HEK293 (cell line): ENCODE measurements at regions not wholly inside any gene's neighbourhood (a gene's known extent, or its start where the extent isn't known, plus 50 kb on each side); places are given as distances from the start of the nearest gene placed in this dataset.

ENCODE experiments used
- CTCF ChIA-PET: fragments of 350-600 bp; formaldehyde crosslinking; extraction: SDS; loops from one replicate; lab custom pipeline; 2021; ENCODE audit warnings: antibody characterized with exemption; lab: Yijun Ruan, JAX
- POLR2A ChIA-PET: fragments of 300-600 bp; formaldehyde crosslinking; extraction: SDS; loops from one replicate; lab custom pipeline; 2020; ENCODE audit warnings: antibody characterized with exemption, inconsistent platforms; lab: Yijun Ruan, JAX
- H3K27ac ChIP-seq: fragments of 200-500 bp; sonication (Bioruptor generic); 2 replicates; pipeline ENCODE4 v1.5.1; 2014; ENCODE audit warnings: low read depth, low read length, control low read depth, inconsistent platforms; ENCODE audit errors: extremely low read depth
- H3K36me3 ChIP-seq, 2 experiments: fragments of 200-500 bp in 1 of 2; sonication (Bioruptor generic) in 1 of 2; 1 replicate in 1 of 2; 2 replicates in 1 of 2; pipeline ENCODE4 v1.5.1; 2014 to 2017; ENCODE audit warnings: inconsistent platforms in 2 of 2, low read length in 2 of 2; ENCODE audit not compliant: control insufficient read depth in 2 of 2, insufficient read depth in 1 of 2
- H3K4me1 ChIP-seq: fragments of 200-500 bp; sonication (Bioruptor generic); 2 replicates; pipeline ENCODE4 v1.5.1; 2014; ENCODE audit warnings: mild to moderate bottlenecking, low read length, inconsistent platforms; ENCODE audit not compliant: control insufficient read depth, insufficient read depth
- H3K4me3 ChIP-seq: 2 replicates; pipeline ENCODE4 v1.5.1; 2011; ENCODE audit warnings: low read depth, mild to moderate bottlenecking, control low read depth, low read length, moderate library complexity
- H3K9me3 ChIP-seq: fragments of 200-500 bp; sonication (Bioruptor generic); 2 replicates; pipeline ENCODE4 v1.5.1; 2014; ENCODE audit warnings: low read depth, low read length, inconsistent platforms; ENCODE audit not compliant: control insufficient read depth, insufficient read depth
- KLF8 ChIP-seq: fragments of 450-650 bp; formaldehyde crosslinking; IDR thresholded peaks from 2 replicates; pipeline ENCODE4 v1.5.1; 2016; ENCODE audit warnings: missing biosample characterization, missing genetic modification characterization
- OSR2 ChIP-seq: fragments of 450-650 bp; formaldehyde crosslinking; IDR thresholded peaks from 2 replicates; pipeline ENCODE4 v1.5.1; 2016; ENCODE audit warnings: missing biosample characterization, missing genetic modification characterization
- PRDM2 ChIP-seq: fragments of 450-650 bp; formaldehyde crosslinking; IDR thresholded peaks from 2 replicates; pipeline ENCODE4 v1.5.1; 2016; ENCODE audit warnings: missing biosample characterization, missing genetic modification characterization, borderline replicate concordance
- ZBTB17 ChIP-seq: fragments of 450-650 bp; formaldehyde crosslinking; IDR thresholded peaks from 2 replicates; pipeline ENCODE4 v1.5.1; 2016; ENCODE audit warnings: missing biosample characterization, missing genetic modification characterization
- ZFP3 ChIP-seq: fragments of 450-650 bp; formaldehyde crosslinking; IDR thresholded peaks from 2 replicates; pipeline ENCODE4 v1.5.1; 2016; ENCODE audit warnings: low read depth, missing biosample characterization, missing genetic modification characterization
- ZNF146 ChIP-seq: fragments of 450-650 bp; formaldehyde crosslinking; IDR thresholded peaks from 2 replicates; pipeline ENCODE4 v1.5.1; 2016; ENCODE audit warnings: missing biosample characterization, missing genetic modification characterization
- ZNF155 ChIP-seq: fragments of 450-650 bp; formaldehyde crosslinking; IDR thresholded peaks from 2 replicates; pipeline ENCODE4 v1.5.1; 2016; ENCODE audit warnings: missing biosample characterization, missing genetic modification characterization
- ZNF23 ChIP-seq: fragments of 450-650 bp; formaldehyde crosslinking; IDR thresholded peaks from 2 replicates; pipeline ENCODE4 v1.5.1; 2016; ENCODE audit warnings: missing biosample characterization, missing genetic modification characterization, borderline replicate concordance
- ZNF473 ChIP-seq: fragments of 450-650 bp; formaldehyde crosslinking; IDR thresholded peaks from 2 replicates; pipeline ENCODE4 v1.5.1; 2017; ENCODE audit warnings: missing biosample characterization, missing genetic modification characterization
- ZNF510 ChIP-seq: fragments of 450-650 bp; formaldehyde crosslinking; IDR thresholded peaks from 2 replicates; pipeline ENCODE4 v1.5.1; 2018; ENCODE audit warnings: mild to moderate bottlenecking, missing genetic modification characterization, missing biosample characterization; ENCODE audit not compliant: insufficient replicate concordance
- ZNF555 ChIP-seq: fragments of 450-650 bp; formaldehyde crosslinking; conservative IDR thresholded peaks from 2 replicates; pipeline ENCODE4 v1.5.1; 2017; ENCODE audit warnings: missing biosample characterization, mild to moderate bottlenecking, missing genetic modification characterization, inconsistent platforms
- ZNF585B ChIP-seq: fragments of 450-650 bp; formaldehyde crosslinking; IDR thresholded peaks from 2 replicates; pipeline ENCODE4 v1.5.1; 2016; ENCODE audit warnings: missing biosample characterization, missing genetic modification characterization
- ZNF670 ChIP-seq: fragments of 450-650 bp; formaldehyde crosslinking; IDR thresholded peaks from 2 replicates; pipeline ENCODE4 v1.5.1; 2016; ENCODE audit warnings: missing biosample characterization, missing genetic modification characterization, low read depth
- ZNF76 ChIP-seq: fragments of 450-650 bp; formaldehyde crosslinking; IDR thresholded peaks from 2 replicates; pipeline ENCODE4; 2016; ENCODE audit warnings: low read depth, missing biosample characterization, missing genetic modification characterization, borderline replicate concordance

- no peak for TF ChIP-seq ZBTB17 (tag by site-specific recombination)
- no peak for TF ChIP-seq OSR2 (tag by site-specific recombination)
- TF ChIP-seq PRDM2 (tag by site-specific recombination) = no peak
- no peak for TF ChIP-seq ZNF473 (tag by site-specific recombination)
- no peak for TF ChIP-seq ZNF585B (tag by site-specific recombination)
- TF ChIP-seq ZNF23 (tag by site-specific recombination) = no peak
- TF ChIP-seq ZNF555 = no peak
Measured at GRCh38 chr5:2254406-2254805, 371.7 kb upstream of the IRX4 start (continued).

- CTCF ChIA-PET = interaction anchor here (0.6 kb wide), 1 partner anchor 376 kb away, joined by 3 read pairs; no protein-coding TSS in a partner anchor
- POLR2A ChIA-PET = no interaction called here
- Histone ChIP-seq H3K27ac (no peak overlapping the region), H3K36me3 (no peaks in the 10 kb centered on the region), H3K4me3 (no peak overlapping the region), H3K9me3 (no peaks in the 10 kb centered on the region), H3K4me1 (no peaks in the 10 kb centered on the region)
- TF ChIP-seq ZNF155 (tag by site-specific recombination) = no peak
- no peak for TF ChIP-seq ZNF146 (tag by site-specific recombination)
- TF ChIP-seq ZNF76 = no peak
- TF ChIP-seq KLF8 (tag by site-specific recombination) = no peak
- no peak for TF ChIP-seq PRDM2 (tag by site-specific recombination)
- no peak for TF ChIP-seq ZFP3 (tag by site-specific recombination)
- no peak for TF ChIP-seq ZNF510 (tag by site-specific recombination)
- no peak for TF ChIP-seq ZNF670 (tag by site-specific recombination)
- TF ChIP-seq, all 188 proteins: peak for 0
Measured at GRCh38 chr5:2253040-2253975, 370.6 kb upstream of the IRX4 start.
